ENCODE measurements at regions not wholly inside any gene's neighbourhood (a gene's known extent, or its start where the extent isn't known, plus 50 kb on each side); places are given as distances from the start of the nearest gene placed in this dataset.
"Not testable (repeated sequence)": the region's sequence is repeated elsewhere in the genome, so short reads cannot be mapped to it uniquely, and the experiment has no call there.

- CTCF ChIA-PET = no interaction called here
- TF ChIP-seq NFRKB (IDR thresholded peaks at IDR 0.05) = no peak
- no peak for TF ChIP-seq CTBP1 (IDR thresholded peaks at IDR 0.05; ENCODE audit: borderline replicate concordance)
- no peak for TF ChIP-seq FOXM1 (IDR thresholded peaks at IDR 0.05; ENCODE audit: borderline replicate concordance)
- TF ChIP-seq SP1 (IDR thresholded peaks at IDR 0.05) = no peak
- TF ChIP-seq ZNF384 (IDR thresholded peaks at IDR 0.05) = no peak
- no peak for TF ChIP-seq LEF1 (IDR thresholded peaks at IDR 0.05; ENCODE audit: borderline replicate concordance)
- DNase-seq (ENCODE audit: extremely low spot score) = no peak
- POLR2A ChIA-PET = no interaction called here
These were observed 64.6 kb upstream of the LTA4H start for GRCh38 chr12:96099986-96100385.

- POLR2A ChIA-PET = no interaction called here
- DNase-seq (ENCODE audit: extremely low spot score) = no peak
- no peak for TF ChIP-seq BHLHE40 (IDR thresholded peaks at IDR 0.05; ENCODE audit: borderline replicate concordance)
- TF ChIP-seq SUZ12 (IDR thresholded peaks at IDR 0.05) = no peak
- CTCF ChIA-PET = no interaction called here
These were observed 66.4 kb upstream of the LTA4H start for GRCh38 chr12:96101806-96102205.

GRCh38 chr12:96103067-96103644 lies 67.8 kb upstream of the LTA4H start:
- TF ChIP-seq TARDBP (IDR thresholded peaks at IDR 0.05) (no peak), NFRKB (IDR thresholded peaks at IDR 0.05) (no peak), ARNT (IDR thresholded peaks at IDR 0.05) (no peak), SUZ12 (IDR thresholded peaks at IDR 0.05) (no peak), L3MBTL2 (conservative IDR thresholded peaks at IDR 0.05) (no peak), BHLHE40 (IDR thresholded peaks at IDR 0.05; ENCODE audit: borderline replicate concordance) (no peak)
- DNase-seq (ENCODE audit: extremely low spot score) = no peak
- POLR2A ChIA-PET = no interaction called here
- CTCF ChIA-PET = no interaction called here

- TF ChIP-seq FOXM1 (IDR thresholded peaks at IDR 0.05; ENCODE audit: borderline replicate concordance) (no peak), LEF1 (IDR thresholded peaks at IDR 0.05; ENCODE audit: borderline replicate concordance) (no peak), TARDBP (IDR thresholded peaks at IDR 0.05) (no peak), BHLHE40 (IDR thresholded peaks at IDR 0.05; ENCODE audit: borderline replicate concordance) (no peak), PKNOX1 (IDR thresholded peaks at IDR 0.05) (no peak), ZNF384 (IDR thresholded peaks at IDR 0.05) (no peak), SUZ12 (IDR thresholded peaks at IDR 0.05) (no peak), L3MBTL2 (conservative IDR thresholded peaks at IDR 0.05) (no peak), ARNT (IDR thresholded peaks at IDR 0.05) (no peak), ELF4 (IDR thresholded peaks at IDR 0.05) (no peak), FOXA1 (IDR thresholded peaks at IDR 0.05) (no peak), FOXK2 (IDR thresholded peaks at IDR 0.05) (no peak), SP1 (IDR thresholded peaks at IDR 0.05) (no peak), CTBP1 (IDR thresholded peaks at IDR 0.05; ENCODE audit: borderline replicate concordance) (no peak), NFRKB (IDR thresholded peaks at IDR 0.05) (no peak), HDGF (IDR thresholded peaks at IDR 0.05; ENCODE audit: borderline replicate concordance) (no peak)
- no peak for DNase-seq (ENCODE audit: extremely low spot score)
- POLR2A ChIA-PET = no interaction called here
- CTCF ChIA-PET = interaction anchor here (0.7 kb wide), 1 partner anchor 111 kb away, joined by 5 read pairs; no protein-coding TSS in a partner anchor
These were observed 69.2 kb upstream of the LTA4H start for GRCh38 chr12:96104566-96104965.

- no peak for DNase-seq (ENCODE audit: extremely low spot score)
- TF ChIP-seq FOXK2 (IDR thresholded peaks at IDR 0.05) (no peak), SUZ12 (IDR thresholded peaks at IDR 0.05) (no peak), ELF4 (IDR thresholded peaks at IDR 0.05) (no peak), BHLHE40 (IDR thresholded peaks at IDR 0.05; ENCODE audit: borderline replicate concordance) (no peak), ZNF384 (IDR thresholded peaks at IDR 0.05) (no peak), ARNT (IDR thresholded peaks at IDR 0.05) (no peak), PKNOX1 (IDR thresholded peaks at IDR 0.05) (no peak), LEF1 (IDR thresholded peaks at IDR 0.05; ENCODE audit: borderline replicate concordance) (no peak), NFRKB (IDR thresholded peaks at IDR 0.05) (no peak), SP1 (IDR thresholded peaks at IDR 0.05) (no peak), TARDBP (IDR thresholded peaks at IDR 0.05) (no peak), HDGF (IDR thresholded peaks at IDR 0.05; ENCODE audit: borderline replicate concordance) (no peak), CTBP1 (IDR thresholded peaks at IDR 0.05; ENCODE audit: borderline replicate concordance) (no peak)
- CTCF ChIA-PET = interaction anchor here (0.6 to 1.0 kb wide), 2 partner anchors 12 to 455 kb away, joined by 3 to 4 read pairs; no protein-coding TSS in a partner anchor
- POLR2A ChIA-PET = interaction anchor here (0.7 kb wide), 1 partner anchor 30 kb away, joined by 5 read pairs; no protein-coding TSS in a partner anchor
These were observed 70.8 kb upstream of the LTA4H start for GRCh38 chr12:96106137-96106536.

DNA sequence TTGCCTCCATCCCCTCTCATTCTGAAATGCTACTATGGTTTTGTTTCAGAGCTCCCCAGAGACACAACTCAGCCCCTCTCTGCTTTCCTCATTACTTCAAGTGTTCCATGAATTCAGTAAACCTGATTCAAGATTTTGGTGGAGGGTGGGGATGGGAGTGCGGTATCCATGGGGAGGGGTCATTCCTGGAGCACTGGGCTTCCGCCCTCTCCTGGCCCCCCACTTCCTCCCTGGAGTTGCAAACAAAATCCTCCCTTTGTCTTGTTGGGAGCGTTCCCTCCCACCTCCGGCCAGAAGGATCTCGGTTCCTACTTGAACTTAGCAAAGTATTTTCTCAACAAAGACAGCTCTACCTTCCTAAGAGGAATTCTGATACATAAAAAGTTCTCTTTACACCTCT lies 71.8 kb upstream of the LTA4H start:
- no peak for DNase-seq (ENCODE audit: extremely low spot score)
- ChIA-PET POLR2A (no interaction called here), CTCF (no interaction called here)
- TF ChIP-seq ZNF384 (IDR thresholded peaks at IDR 0.05) = no peak
- TF ChIP-seq NFRKB (IDR thresholded peaks at IDR 0.05) = no peak
- TF ChIP-seq CTBP1 (IDR thresholded peaks at IDR 0.05; ENCODE audit: borderline replicate concordance) = no peak
- TF ChIP-seq BHLHE40 (IDR thresholded peaks at IDR 0.05; ENCODE audit: borderline replicate concordance) = no peak
- TF ChIP-seq TARDBP (IDR thresholded peaks at IDR 0.05) = no peak
- no peak for TF ChIP-seq SUZ12 (IDR thresholded peaks at IDR 0.05)
- no peak for TF ChIP-seq LEF1 (IDR thresholded peaks at IDR 0.05; ENCODE audit: borderline replicate concordance)
- TF ChIP-seq L3MBTL2 (conservative IDR thresholded peaks at IDR 0.05) = no peak
- TF ChIP-seq ARNT (IDR thresholded peaks at IDR 0.05) = no peak
- TF ChIP-seq FOXA1 (IDR thresholded peaks at IDR 0.05) = no peak
- TF ChIP-seq ELF4 (IDR thresholded peaks at IDR 0.05) = no peak
- no peak for TF ChIP-seq FOXM1 (IDR thresholded peaks at IDR 0.05; ENCODE audit: borderline replicate concordance)

- ChIA-PET POLR2A (no interaction called here), CTCF (no interaction called here)
- DNase-seq (ENCODE audit: extremely low spot score) = no peak
- TF ChIP-seq SUZ12 (IDR thresholded peaks at IDR 0.05) = no peak
- no peak for TF ChIP-seq ZNF384 (IDR thresholded peaks at IDR 0.05)
- no peak for TF ChIP-seq ELF4 (IDR thresholded peaks at IDR 0.05)
- TF ChIP-seq L3MBTL2 (conservative IDR thresholded peaks at IDR 0.05) = no peak
- TF ChIP-seq BHLHE40 (IDR thresholded peaks at IDR 0.05; ENCODE audit: borderline replicate concordance) = no peak
- TF ChIP-seq ARNT (IDR thresholded peaks at IDR 0.05) = no peak
- TF ChIP-seq FOXK2 (IDR thresholded peaks at IDR 0.05) = no peak
- TF ChIP-seq HDGF (IDR thresholded peaks at IDR 0.05; ENCODE audit: borderline replicate concordance) = no peak
- no peak for TF ChIP-seq NFRKB (IDR thresholded peaks at IDR 0.05)
- no peak for TF ChIP-seq PKNOX1 (IDR thresholded peaks at IDR 0.05)
- no peak for TF ChIP-seq FOXA1 (IDR thresholded peaks at IDR 0.05)
These were observed 72.9 kb upstream of the LTA4H start for GRCh38 chr12:96108321-96108720.

DNA sequence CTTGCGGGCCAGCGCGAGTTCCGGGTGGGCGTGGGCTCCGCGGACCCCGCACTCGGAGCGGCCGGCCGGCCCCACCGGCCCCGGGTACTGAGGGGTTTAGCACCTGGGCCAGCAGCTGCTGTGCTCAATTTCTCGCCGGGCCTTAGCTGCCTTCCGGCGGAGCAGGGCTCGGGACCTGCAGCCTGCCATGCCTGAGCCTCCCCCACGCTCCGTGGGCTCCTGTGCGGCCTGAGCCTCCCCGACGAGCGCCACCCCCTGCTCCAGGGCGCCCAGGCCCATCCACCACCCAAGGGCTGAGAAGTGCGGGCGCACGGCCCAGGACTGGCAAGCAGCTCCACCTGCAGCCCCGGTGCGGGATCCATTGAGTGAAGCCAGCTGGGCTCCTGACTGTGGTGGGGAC lies 73.6 kb upstream of the LTA4H start:
- DNase-seq (ENCODE audit: extremely low spot score); POLR2A ChIA-PET; CTCF ChIA-PET: not testable (repeated sequence)
